HepG2 (cell line): ENCODE measurements at regions not wholly inside any gene's neighbourhood (a gene's known extent, or its start where the extent isn't known, plus 50 kb on each side); places are given as distances from the start of the nearest gene placed in this dataset.

ENCODE experiments used
- ATAC-seq: fragments of 200-7000 bp; cut with Tn5 transposase; 3 replicates; pipeline ENCODE4 v1.9.1; 2020; ENCODE audit warnings: mild to moderate bottlenecking, moderate library complexity
- BruUV-seq: library from RNA; stranded (reverse); fragments of 400-500 nt; replicated peaks from 2 replicates; lab custom pipeline; 2021; lab: Mats Ljungman, UMichigan
- CTCF ChIA-PET: fragments of 300-600 bp; formaldehyde crosslinking; extraction: SDS; loops from one replicate; lab custom pipeline; 2021; ENCODE audit warnings: low total read pairs, inconsistent platforms, low intra/inter-chr PET ratio; lab: Yijun Ruan, JAX
- POLR2A ChIA-PET: fragments of 350-600 bp; sonication (Branson Sonifier 250); formaldehyde crosslinking; loops from one replicate; lab custom pipeline; 2020; ENCODE audit warnings: antibody characterized with exemption, inconsistent platforms; lab: Yijun Ruan, JAX
- DNase-seq: peaks from one replicate; pipeline ENCODE4 v3.0.0-alpha.2; 2015; ENCODE audit warnings: low spot score
- FAIRE-seq: peaks from 3 replicates; lab custom pipeline; 2011; peaks lifted over from hg19 to GRCh38; lab: Jason Lieb, UNC
- H2AFZ ChIP-seq: one replicate; pipeline ENCODE4 v1.6.1; 2011; ENCODE audit warnings: low read length, inconsistent platforms
- H3K27ac ChIP-seq: fragments of 300-600 bp; 3 replicates; pipeline ENCODE4 v1.8.0; 2011; ENCODE audit warnings: mixed run types, mild to moderate bottlenecking, mixed read lengths, low read length, inconsistent platforms; ENCODE audit not compliant: insufficient read depth; ENCODE audit errors: extremely low read length
- H3K27me3 ChIP-seq, 2 experiments: fragments of 200-600 bp in 1 of 2; 2 replicates in 1 of 2; 3 replicates in 1 of 2; pipeline versions ENCODE4 v1.6.0 to v1.8.0; 2011; ENCODE audit warnings: low read length in 2 of 2, mild to moderate bottlenecking in 2 of 2, moderate library complexity in 2 of 2, inconsistent platforms in 1 of 2; ENCODE audit not compliant: insufficient read depth in 2 of 2, control insufficient read depth in 1 of 2
- H3K36me3 ChIP-seq, 2 experiments: fragments of 200-600 bp in 1 of 2; replicated peaks in 1 of 2; 2 replicates in 1 of 2; 3 replicates in 1 of 2; pipeline versions ENCODE4 v1.5.1 to v1.8.0; 2011; ENCODE audit warnings: low read length in 2 of 2, inconsistent platforms in 1 of 2; ENCODE audit not compliant: insufficient read depth in 2 of 2, control insufficient read depth in 1 of 2
- H3K4me1 ChIP-seq: 2 replicates; pipeline ENCODE4 v1.5.1; 2012; ENCODE audit warnings: low read length, inconsistent platforms; ENCODE audit not compliant: insufficient read depth
- H3K4me2 ChIP-seq: 2 replicates; pipeline ENCODE4 v1.6.0; 2011; ENCODE audit warnings: low read depth, low read length, inconsistent platforms
- H3K4me3 ChIP-seq, 3 experiments: fragments of 200-600 bp in 1 of 3; sonication (generic), shearing (Covaris generic) in 1 of 3; replicated peaks in 1 of 3; 2 replicates each; pipeline ENCODE4 v1.5.1; 2011 to 2016; ENCODE audit warnings: low read length in 3 of 3, inconsistent platforms in 2 of 3, low read depth in 2 of 3, mild to moderate bottlenecking in 2 of 3, control low read depth in 1 of 3, mixed read lengths in 1 of 3; ENCODE audit not compliant: insufficient read depth in 1 of 3
- H3K79me2 ChIP-seq: one replicate; pipeline ENCODE4 v1.6.1; 2011; ENCODE audit warnings: low read length, inconsistent platforms; ENCODE audit not compliant: insufficient read depth
- H3K9ac ChIP-seq: 2 replicates; pipeline ENCODE4 v1.6.0; 2011; ENCODE audit warnings: mild to moderate bottlenecking, low read depth, low read length, inconsistent platforms; ENCODE audit not compliant: insufficient read depth
- H3K9me3 ChIP-seq: 2 replicates; pipeline ENCODE4 v1.5.1; 2012; ENCODE audit warnings: mild to moderate bottlenecking, low read length
- H4K20me1 ChIP-seq: 2 replicates; pipeline ENCODE4 v1.6.0; 2011; ENCODE audit warnings: inconsistent platforms, mild to moderate bottlenecking, low read length, moderate library complexity; ENCODE audit not compliant: insufficient read depth
- BRCA1 ChIP-seq: sonication (generic); formaldehyde crosslinking; IDR thresholded peaks from 2 replicates; pipeline ENCODE4 v1.4.0; 2020; ENCODE audit warnings: missing genetic modification reagents
- FOXM1 ChIP-seq: sonication (generic); formaldehyde crosslinking; IDR thresholded peaks from 2 replicates; pipeline ENCODE4 v1.5.0; 2020; ENCODE audit warnings: missing genetic modification reagents
- HDAC6 ChIP-seq: fragments of 200-600 bp; sonication (generic); IDR thresholded peaks from 2 replicates; pipeline ENCODE4 v1.7.0; 2017; ENCODE audit warnings: mild to moderate bottlenecking, antibody characterized with exemption, low read length, low read depth
- ISX ChIP-seq: sonication (generic); formaldehyde crosslinking; conservative IDR thresholded peaks from 2 replicates; pipeline ENCODE4 v1.5.0; 2020; ENCODE audit warnings: missing genetic modification reagents
- MTF1 ChIP-seq: sonication (generic); formaldehyde crosslinking; IDR thresholded peaks from 2 replicates; pipeline ENCODE4 v1.5.0; 2020; ENCODE audit warnings: missing genetic modification reagents
- NPAS2 ChIP-seq: sonication (generic); formaldehyde crosslinking; IDR thresholded peaks from 2 replicates; pipeline ENCODE4 v1.8.0; 2022; ENCODE audit warnings: mild to moderate bottlenecking, missing genetic modification reagents, borderline replicate concordance
- SP140L ChIP-seq: sonication (generic); formaldehyde crosslinking; IDR thresholded peaks from 2 replicates; pipeline ENCODE4 v1.4.0; 2020; ENCODE audit warnings: missing genetic modification reagents, borderline replicate concordance
- SP4 ChIP-seq: sonication (generic); formaldehyde crosslinking; IDR thresholded peaks from 2 replicates; pipeline ENCODE4 v1.8.1; 2023; ENCODE audit warnings: mild to moderate bottlenecking, missing genetic modification reagents
- ZBTB14 ChIP-seq: sonication (generic); formaldehyde crosslinking; IDR thresholded peaks from 2 replicates; pipeline ENCODE4 v1.4.0; 2020; ENCODE audit warnings: missing genetic modification reagents
- ZBTB43 ChIP-seq: sonication (generic); formaldehyde crosslinking; conservative IDR thresholded peaks from 2 replicates; pipeline ENCODE4 v1.4.0; 2020; ENCODE audit warnings: missing genetic modification reagents
- ZNF296 ChIP-seq: sonication (generic); formaldehyde crosslinking; conservative IDR thresholded peaks from 2 replicates; pipeline ENCODE4 v1.5.0; 2020; ENCODE audit warnings: mild to moderate bottlenecking, missing genetic modification reagents
- ZZZ3 ChIP-seq: sonication (generic); formaldehyde crosslinking; IDR thresholded peaks from 2 replicates; pipeline ENCODE4 v1.4.0; 2020; ENCODE audit warnings: missing genetic modification reagents, mild to moderate bottlenecking, borderline replicate concordance
- WGBS: methylation state at CpG from one replicate; pipeline ENCODE4 v1.1.6; 2017; ENCODE audit warnings: low lambda C conversion rate; 5-methylcytosine and 5-hydroxymethylcytosine counted together
- in situ Hi-C: cut with HindIII; loops from 2 replicates; pipeline ENCODE4 v1.10.0; 2017; ENCODE audit warnings: low pct_unique_long_range_greater_than_20kb; ENCODE audit not compliant: extremely low pct_ligation_motif_present
- intact Hi-C: fragments of 100-400 bp; cut with micrococcal nuclease; formaldehyde crosslinking; loops from one replicate; pipeline ENCODE4 v1.10.0; 2022; ENCODE audit not compliant: unreplicated experiment
- TF ChIP-seq, protein P1 (sequence below): sonication (generic); formaldehyde crosslinking; IDR thresholded peaks from 2 replicates; pipeline ENCODE4 v1.5.1; 2020; ENCODE audit warnings: mild to moderate bottlenecking, missing genetic modification reagents
- TF ChIP-seq, protein P2 (sequence below): sonication (generic); formaldehyde crosslinking; IDR thresholded peaks from 2 replicates; pipeline ENCODE4 v1.8.0; 2022; ENCODE audit warnings: mild to moderate bottlenecking, missing genetic modification reagents, moderate library complexity

- no peak overlapping the region for H2AFZ ChIP-seq
- no peaks in the 10 kb centered on the region for H3K36me3 ChIP-seq
- no peaks in the 10 kb centered on the region for H3K79me2 ChIP-seq
- no peak overlapping the region for H3K27ac ChIP-seq
- POLR2A ChIA-PET = no interaction called here
- H3K27me3 ChIP-seq = no peaks in the 10 kb centered on the region
- TF ChIP-seq ISX (CRISPR knock-in tag) (no peak), ZBTB43 (CRISPR knock-in tag) (no peak), NPAS2 (CRISPR knock-in tag) (no peak)
- intact Hi-C loops = no loop called here
- WGBS = 17% methylated on average over 4 of the region's 4 CpGs
- ATAC-seq = no peak
- H3K4me3 ChIP-seq = no peak overlapping the region
- in situ Hi-C loops = no loop called here
- H3K4me1 ChIP-seq = no peaks in the 10 kb centered on the region
- H3K4me2 ChIP-seq = no peak overlapping the region
- CTCF ChIA-PET = no interaction called here
- DNase-seq = no peak
- no peak for FAIRE-seq
- H4K20me1 ChIP-seq = no peaks in the 10 kb centered on the region
- H3K9ac ChIP-seq = no peak overlapping the region
- no TSS peak for BruUV-seq
- no peaks in the 10 kb centered on the region for H3K9me3 ChIP-seq
These were observed 449.5 kb downstream of the AGTPBP1 start for GRCh38 chr9:85292261-85292660.

DNA sequence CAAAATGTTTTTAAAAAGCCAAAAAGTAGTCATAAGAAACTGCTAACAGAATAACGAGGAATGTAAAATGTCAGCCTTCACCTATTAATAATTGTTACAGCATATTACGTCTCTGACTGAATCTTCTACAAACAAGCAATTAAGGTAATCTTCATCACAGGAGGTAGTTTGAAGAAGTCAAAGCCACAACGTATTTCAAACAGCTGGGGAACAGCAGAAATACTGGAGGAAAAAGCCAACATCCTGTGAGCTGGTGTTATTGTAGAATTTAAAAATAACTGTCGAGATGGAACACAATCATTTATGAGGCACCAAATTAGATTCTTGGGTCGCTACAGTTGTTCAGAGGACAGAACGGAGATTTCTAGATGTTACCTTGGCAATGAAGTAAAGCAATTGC lies 450.5 kb downstream of the AGTPBP1 start:
- DNase-seq (no peak), FAIRE-seq (no peak), ATAC-seq (no peak)
- CTCF ChIA-PET = no interaction called here
- in situ Hi-C loops = no loop called here
- Histone ChIP-seq H4K20me1 (no peaks in the 10 kb centered on the region), H3K27ac (no peak overlapping the region), H3K4me1 (no peaks in the 10 kb centered on the region), H3K9ac (no peak overlapping the region), H3K9me3 (no peaks in the 10 kb centered on the region), H3K4me2 (no peak overlapping the region), H2AFZ (no peak overlapping the region), H3K36me3 (no peaks in the 10 kb centered on the region), H3K4me3 (no peak overlapping the region), H3K27me3 (no peaks in the 10 kb centered on the region), H3K79me2 (no peaks in the 10 kb centered on the region)
- WGBS = 10% methylated on average over 6 of the region's 6 CpGs
- POLR2A ChIA-PET = no interaction called here
- intact Hi-C loops = no loop called here
- no TSS peak for BruUV-seq
- TF ChIP-seq HDAC6 = no peak
- TF ChIP-seq, protein P1, sequence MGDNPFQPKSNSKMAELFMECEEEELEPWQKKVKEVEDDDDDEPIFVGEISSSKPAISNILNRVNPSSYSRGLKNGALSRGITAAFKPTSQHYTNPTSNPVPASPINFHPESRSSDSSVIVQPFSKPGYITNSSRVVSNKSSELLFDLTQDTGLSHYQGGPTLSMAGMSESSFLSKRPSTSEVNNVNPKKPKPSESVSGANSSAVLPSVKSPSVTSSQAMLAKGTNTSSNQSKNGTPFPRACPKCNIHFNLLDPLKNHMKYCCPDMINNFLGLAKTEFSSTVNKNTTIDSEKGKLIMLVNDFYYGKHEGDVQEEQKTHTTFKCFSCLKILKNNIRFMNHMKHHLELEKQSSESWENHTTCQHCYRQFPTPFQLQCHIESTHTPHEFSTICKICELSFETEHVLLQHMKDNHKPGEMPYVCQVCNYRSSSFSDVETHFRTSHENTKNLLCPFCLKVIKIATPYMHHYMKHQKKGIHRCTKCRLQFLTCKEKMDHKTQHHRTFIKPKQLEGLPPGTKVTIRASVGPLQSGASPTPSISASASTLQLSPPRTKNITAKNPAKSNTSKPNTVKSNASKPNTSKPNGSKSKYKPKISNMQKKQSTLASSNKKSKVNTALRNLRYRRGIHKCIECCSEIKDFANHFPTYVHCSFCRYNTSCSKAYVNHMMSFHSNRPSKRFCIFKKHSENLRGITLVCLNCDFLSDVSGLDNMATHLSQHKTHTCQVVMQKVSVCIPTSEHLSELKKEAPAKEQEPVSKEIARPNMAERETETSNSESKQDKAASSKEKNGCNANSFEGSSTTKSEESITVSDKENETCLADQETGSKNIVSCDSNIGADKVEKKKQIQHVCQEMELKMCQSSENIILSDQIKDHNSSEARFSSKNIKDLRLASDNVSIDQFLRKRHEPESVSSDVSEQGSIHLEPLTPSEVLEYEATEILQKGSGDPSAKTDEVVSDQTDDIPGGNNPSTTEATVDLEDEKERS (CRISPR knock-in tag) = no peak
- no peak for TF ChIP-seq SP140L
- no peak for TF ChIP-seq ZZZ3
- no peak for TF ChIP-seq ZBTB14
- TF ChIP-seq BRCA1 (CRISPR knock-in tag) = no peak
- TF ChIP-seq, protein P2, sequence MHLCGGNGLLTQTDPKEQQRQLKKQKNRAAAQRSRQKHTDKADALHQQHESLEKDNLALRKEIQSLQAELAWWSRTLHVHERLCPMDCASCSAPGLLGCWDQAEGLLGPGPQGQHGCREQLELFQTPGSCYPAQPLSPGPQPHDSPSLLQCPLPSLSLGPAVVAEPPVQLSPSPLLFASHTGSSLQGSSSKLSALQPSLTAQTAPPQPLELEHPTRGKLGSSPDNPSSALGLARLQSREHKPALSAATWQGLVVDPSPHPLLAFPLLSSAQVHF = no peak
- TF ChIP-seq FOXM1 (CRISPR knock-in tag) = no peak
- TF ChIP-seq SP4 (CRISPR knock-in tag) = no peak
- no peak for TF ChIP-seq ZNF296 (CRISPR knock-in tag)
- no peak for TF ChIP-seq MTF1 (CRISPR knock-in tag)
